HG02970 (cell line): ENCODE measurements at regions not wholly inside any gene's neighbourhood (a gene's known extent, or its start where the extent isn't known, plus 50 kb on each side); places are given as distances from the start of the nearest gene placed in this dataset.
A peak's percentile ranks its signal among the peaks of the same experiment; 100 is the strongest.
"Not testable (repeated sequence)": the region's sequence is repeated elsewhere in the genome, so short reads cannot be mapped to it uniquely, and the experiment has no call there.

ENCODE experiments used
- ATAC-seq: cut with Tn5 transposase; IDR thresholded peaks from one replicate; pipeline ENCODE4 v1.9.1; 2021; ENCODE audit warnings: mild to moderate bottlenecking, moderate library complexity, moderate number of reproducible peaks; ENCODE audit not compliant: unreplicated experiment, low FRiP score

DNA sequence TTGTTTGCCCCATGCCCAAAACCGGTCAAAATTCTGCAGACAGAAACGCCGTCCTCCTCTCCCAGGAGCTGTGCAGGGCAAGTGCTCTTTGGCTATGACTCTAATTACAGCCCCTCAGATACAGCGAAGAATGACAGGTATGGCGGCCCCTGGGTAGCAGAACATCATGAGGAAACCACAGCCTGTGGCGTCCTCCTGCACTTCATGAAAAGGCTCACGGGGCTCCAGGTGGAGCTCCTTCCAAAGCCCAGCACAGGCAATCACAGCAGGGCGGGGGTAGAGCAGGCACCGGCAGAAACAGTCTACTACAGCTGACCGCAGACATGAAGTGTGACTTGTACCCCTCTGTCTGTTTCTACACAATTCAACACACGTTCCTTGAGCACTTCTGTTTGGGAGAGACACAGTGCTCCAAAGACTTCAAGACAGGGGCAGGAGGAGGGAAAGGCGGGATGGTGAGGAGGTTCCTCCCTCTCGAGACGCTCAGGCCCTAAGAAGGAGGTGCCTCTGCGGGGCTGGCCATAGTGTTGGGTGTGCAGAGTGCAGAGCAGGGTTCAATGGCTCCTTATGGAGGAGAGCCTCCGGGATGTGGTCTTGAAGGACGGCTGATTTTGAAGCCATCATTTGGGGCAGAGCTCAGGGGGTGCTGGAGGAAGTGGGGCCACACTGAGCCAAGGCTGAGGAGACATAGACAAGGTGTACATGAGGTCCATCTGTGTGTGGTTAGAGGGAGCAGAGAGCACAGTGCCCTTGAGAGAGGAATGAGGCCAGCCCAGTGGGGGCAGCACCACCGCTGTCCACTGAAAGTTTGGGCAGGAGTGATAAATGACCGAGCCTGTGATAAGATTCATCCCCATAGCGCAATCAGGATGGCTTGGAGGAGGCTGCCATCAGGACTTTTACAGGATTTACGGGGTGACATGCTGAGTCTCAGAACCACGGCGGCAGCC lies 468.3 kb downstream of the EIPR1 start:
- no peak for ATAC-seq

DNA sequence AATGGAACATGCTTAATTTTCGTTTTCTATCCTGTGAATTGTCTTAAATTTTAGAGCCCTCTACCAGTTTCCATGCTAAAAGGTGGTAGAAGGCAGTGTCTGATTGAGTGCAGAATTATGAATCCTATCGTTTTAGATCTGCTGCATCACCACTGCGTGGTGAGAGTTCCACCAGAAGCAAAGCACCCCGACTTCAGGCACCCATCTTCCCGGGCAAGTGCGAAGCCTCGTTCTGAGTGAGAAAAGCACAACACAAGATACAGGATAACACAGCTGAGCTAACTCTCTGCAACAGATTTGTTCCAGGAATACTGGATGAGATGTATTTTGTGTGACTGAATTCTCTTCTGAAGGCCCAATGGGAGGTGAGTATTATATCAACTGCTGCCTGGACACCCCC lies 471.5 kb downstream of the EIPR1 start:
- no peak for ATAC-seq

DNA sequence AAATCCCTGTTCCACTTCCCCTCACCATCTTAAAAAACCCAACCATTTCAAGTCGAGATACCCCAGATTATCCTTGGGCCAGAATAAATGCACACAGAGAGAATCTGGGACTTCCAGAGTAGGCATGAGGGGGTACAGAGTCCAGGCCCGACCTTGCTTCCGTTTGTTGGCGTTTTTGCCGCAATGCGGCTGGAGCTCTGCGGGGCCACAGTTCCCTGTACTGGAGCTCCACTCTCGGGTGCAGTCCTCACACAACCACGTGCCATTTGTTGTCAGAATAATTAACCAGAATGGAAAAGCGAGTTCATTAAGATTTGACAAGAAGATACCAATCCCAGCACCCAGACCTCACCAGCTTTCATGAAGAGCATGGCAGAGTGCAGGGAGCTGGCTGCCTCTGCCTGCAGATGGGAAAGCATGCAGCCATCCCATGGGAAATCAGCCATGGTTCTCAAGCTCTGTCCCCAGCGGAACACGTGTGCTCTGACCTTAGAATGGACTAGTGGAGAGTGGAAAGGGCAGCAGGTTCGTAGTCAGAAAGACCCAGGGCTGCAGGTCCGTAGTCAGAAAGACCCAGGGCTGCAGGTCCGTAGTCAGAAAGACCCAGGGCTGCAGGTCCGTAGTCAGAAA lies 472.8 kb downstream of the EIPR1 start:
- no peak for ATAC-seq

DNA sequence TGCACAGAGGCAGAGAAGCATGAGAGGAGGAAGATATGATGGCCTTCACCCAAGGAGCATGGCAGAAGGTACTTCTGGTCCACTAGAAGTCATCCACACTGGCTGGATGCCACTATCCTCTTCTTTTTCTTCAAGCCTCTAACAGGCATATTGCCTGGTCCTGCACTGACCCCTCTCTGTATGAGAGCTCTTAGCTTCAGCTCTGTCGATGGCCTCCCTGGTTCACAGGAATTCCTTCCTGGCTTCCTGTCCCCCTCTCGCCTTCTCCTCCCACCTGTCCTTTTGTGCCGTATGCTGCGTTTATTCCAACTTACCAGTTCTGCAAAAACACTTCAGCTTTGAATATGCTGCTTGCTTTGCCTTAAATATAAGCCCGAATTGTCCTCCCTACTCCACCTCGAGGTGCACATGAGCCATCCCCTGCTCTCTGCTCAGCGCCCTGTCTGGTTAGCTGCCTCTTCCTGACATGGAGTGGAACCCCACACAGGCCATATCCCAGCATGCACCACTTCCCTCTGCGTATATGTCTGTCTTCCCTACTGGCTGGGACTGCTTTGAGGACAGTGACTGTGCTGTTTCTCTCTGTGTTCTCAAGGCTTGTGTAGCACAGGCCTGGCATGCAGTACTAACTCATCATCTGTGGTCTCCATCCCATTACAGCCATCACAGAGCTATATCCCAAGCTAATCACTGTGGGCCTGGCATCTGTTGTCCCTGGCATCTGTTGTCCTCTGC lies 474.9 kb downstream of the EIPR1 start:
- ATAC-seq, result no peak

DNA sequence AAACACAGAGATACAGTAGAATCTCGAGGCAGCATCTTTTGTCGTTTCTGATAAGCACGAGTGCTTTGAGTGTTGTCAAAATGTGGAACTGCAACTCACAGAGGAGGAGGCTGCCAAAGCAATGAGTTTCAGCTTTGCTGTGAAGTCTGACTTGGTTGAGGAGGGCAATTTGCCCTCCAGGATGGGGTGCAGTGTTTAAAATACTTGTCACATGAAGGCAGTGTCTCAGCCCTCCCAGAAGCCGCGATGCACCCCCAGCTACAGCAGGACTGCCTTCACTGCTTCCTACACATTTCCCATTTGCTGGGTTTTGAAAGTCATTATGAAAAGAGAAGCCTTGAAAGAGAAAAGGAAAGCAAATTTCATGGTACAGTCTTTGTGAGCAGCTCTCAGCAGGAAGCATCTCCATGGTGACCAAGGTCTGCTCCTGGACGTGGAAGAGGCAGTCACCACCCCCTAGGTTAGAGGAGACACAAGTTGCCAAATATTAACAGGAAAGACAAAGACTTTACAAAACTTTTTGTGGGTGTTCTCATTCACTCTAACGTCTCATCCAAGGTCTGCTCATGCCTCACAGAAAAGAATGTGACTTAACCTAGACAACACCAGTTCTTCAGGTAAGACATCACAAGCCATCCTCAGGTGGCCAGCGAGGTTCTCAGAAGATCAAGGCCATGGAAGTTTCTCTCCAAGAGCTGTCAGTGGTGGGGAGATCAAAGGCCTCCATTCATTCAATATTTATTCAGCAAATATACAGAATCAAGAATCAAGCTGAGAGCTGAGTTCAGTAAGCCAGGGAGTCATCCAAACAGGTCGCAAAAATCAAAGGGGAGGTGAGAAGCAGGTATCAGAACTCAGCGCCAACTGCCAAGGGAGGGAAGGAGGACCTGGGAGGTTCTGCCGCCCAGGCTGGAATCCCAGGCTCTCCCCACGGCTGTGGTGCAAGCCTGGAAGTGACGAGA lies 476.0 kb downstream of the EIPR1 start:
- ATAC-seq, result peak; percentile 93

DNA sequence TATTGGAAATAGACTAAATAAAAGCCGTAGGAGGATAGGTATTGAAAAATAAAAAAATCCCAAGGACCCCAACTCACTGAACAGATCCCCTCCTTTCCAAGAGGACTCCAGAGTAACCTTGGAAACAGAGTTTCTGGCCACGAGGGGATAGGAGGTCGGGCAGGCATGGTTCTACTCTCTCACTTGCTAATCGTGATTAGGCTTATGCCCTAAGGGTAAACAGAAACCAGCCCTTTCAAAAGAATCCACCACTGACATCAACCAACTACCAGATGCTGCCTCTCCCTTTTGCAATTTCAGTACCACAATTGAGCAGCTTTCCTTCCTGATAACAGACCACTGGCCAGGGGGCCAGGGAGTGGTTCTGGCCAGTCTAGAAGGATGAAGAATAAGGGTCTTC lies 477.8 kb downstream of the EIPR1 start:
- no peak for ATAC-seq

DNA sequence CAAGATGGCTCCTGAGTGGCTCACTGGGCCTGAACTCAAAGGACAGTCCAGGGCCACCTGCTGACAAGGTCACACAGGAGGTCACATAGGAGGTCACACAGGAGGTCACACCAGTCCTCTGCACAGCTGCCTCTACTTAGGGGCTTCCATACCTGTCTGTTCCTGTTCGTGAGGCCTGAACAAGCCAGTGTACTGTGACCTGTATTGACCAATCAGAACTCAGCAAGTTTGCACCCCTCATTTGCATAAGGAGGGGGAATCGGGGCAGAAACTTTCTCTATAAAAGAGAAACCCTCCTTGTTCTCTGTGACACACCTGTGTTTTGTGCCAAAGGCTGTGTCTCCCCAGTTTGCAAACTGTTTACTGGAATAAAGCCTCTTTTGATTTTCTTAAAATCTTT lies 478.9 kb downstream of the EIPR1 start:
- ATAC-seq, result no peak

DNA sequence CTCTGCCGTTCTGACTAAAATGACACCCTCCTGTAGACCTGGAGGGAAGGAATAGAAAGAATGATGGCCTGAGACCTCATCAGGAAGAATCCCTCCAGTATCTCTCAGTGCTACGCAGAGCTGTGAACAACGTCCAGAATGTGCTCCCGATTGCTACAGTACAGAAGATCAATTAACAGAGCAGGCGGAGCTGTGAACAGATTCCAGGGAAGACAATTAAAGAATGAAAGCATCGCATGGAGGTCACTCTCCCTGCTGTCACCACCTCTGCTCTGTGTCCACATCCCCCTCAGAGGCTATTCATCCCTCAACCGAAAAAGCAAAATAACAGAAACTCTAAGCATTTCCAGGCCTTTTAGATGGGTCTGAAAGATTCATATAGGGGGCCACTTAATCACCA lies 481.0 kb downstream of the EIPR1 start:
- ATAC-seq, result no peak

DNA sequence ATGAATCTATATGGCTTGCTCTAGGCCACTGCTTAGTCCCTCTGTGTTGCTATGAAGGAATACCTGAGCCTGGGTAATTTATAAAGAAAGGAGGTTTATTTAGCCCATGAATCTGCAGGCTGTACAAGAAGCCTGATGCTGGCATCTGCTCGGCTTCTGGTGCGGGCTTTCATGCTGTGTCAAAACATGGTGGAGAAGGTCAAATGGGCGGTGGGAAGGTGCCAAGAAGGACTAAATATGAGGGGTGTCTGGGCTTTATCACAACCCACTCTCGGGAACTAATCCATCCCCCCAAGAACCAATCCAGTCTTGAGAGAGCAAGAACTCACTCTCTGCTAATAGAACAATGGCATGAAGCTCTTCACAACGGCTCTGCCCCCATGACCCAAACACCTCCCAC lies 481.6 kb downstream of the EIPR1 start:
- ATAC-seq, result no peak

DNA sequence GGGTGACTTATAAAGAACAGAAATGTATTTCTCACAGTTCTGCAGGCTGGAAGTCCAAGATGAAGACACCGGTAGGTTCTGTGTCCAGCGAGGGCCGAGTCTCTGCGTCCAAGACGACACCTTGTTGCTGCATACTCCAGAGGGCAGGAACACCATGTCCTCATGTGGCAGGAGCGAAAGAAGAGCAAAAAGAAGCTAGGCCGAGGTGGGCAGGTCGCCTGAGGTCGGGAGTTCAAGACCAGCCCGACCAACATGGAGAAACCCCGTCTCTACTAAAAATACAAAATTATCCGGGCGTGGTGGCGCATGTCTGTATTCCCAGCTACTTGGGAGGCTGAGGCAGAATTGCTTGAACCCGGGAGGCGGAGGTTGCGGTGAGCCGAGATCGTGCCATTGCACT lies 483.6 kb downstream of the EIPR1 start:
- ATAC-seq, result not testable (repeated sequence)

DNA sequence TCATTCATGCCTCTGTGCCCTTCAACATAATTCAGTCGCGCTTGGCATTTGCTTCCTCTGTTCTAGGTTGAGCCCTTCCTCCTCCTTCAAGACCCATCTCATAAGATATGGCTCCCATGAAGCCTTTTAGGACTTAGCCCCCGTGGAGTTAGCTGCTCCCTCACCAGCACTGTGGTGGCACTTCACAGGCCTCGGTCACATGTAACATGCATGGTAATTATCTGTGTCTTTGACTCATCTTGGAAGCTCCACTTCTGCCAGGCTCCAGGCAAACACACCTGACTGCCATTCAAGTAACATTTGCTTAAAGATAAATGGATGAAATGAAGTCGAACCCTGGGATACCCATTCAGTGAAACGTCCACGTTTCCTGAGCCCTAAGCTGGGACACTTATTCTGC lies 484.7 kb downstream of the EIPR1 start:
- no peak for ATAC-seq

DNA sequence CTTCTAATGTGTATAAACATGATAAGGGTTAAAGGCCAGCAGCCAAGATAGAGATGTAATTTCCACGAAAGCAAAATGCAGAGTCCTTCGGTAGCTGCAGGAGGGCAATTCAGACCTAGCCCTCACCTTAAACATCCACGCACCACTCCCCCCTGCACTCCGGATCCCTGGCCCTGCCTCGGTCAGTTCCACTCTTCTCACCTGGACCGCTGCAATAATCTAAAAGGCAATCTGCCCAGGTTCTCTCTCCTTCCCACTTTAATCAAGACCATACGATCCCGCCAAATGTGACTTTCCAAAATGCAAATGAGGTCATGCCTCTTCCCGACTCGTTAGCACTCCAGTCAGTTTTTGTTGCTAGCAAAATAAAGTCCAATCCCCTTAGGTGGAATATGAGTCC lies 485.2 kb downstream of the EIPR1 start:
- no peak for ATAC-seq

DNA sequence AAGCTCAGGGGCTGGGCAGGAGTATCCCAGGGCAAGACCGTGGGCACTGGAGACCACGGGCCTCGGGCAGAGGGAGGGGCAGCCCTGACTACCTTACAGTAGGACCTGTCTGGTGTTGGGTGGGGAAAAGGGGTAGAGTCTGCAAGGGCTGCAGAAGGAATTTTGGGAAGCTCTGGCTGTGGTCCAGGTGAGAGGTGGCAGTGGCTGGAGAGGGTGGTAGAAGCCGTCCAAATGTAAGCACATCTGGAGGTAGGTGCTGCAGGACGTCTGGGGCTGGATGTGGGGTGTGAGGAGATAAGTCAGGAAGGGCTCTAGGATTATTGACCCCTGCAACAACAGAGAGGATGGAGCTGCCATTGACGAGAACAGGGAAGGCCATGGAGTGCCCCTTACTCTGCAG lies 486.7 kb downstream of the EIPR1 start:
- no peak for ATAC-seq

DNA sequence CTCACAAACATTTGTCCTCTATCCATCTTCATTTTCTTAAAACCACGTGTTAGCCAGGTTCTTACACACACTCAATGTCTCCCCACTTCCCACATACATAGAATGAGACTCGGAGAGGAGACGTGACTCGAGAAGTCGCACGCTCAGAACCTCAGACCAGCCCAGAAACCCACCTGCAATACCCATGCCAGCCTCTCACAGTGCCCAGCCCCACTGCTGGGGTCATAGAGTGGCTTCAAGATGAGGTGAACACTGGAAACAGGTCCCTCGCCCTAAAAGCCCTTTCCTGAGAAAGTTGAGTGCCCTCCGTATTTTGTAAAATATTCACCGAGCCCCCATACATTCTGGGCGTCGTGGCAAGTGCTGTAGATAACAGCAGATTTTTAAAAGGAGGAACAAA lies 487.4 kb downstream of the EIPR1 start:
- ATAC-seq, result no peak

DNA sequence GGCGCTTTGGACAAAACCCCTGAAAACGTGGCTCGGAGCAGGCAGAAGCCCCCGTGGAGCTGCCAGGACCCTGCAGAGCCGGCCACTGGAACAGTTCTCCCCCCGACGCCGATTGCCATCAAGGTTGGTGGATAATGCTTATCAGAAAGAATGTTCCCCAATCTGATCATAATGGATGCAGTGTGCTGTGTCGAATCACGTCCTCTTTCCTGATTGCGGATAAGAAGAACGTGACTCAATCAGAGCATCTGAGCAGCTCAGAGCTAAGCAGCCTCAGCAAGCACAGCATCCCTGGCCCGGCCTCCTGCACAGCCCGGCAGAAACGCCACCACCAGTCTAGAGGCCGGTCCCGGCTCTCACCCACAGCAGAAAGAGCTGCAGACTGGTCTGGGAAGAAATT lies 488.0 kb downstream of the EIPR1 start:
- no peak for ATAC-seq

DNA sequence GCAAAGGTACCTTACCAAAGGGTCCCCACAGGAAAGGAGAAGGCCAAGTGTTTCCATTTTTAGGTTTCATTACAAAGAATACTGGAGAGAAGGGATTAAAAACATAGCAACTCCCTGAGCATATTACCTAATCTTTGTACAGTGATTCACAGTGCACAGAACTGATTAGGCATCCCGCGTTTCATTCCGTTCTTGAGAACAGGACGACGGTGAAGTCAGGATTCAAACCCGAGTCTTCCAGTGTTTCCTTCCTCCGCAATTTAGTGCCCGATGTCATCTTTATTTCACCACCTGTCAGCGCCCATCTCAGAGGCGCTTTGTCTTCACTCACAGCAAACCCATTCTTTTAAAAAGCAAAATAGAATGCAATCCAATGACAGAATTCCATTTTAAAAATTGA lies 488.5 kb downstream of the EIPR1 start:
- ATAC-seq, result no peak

DNA sequence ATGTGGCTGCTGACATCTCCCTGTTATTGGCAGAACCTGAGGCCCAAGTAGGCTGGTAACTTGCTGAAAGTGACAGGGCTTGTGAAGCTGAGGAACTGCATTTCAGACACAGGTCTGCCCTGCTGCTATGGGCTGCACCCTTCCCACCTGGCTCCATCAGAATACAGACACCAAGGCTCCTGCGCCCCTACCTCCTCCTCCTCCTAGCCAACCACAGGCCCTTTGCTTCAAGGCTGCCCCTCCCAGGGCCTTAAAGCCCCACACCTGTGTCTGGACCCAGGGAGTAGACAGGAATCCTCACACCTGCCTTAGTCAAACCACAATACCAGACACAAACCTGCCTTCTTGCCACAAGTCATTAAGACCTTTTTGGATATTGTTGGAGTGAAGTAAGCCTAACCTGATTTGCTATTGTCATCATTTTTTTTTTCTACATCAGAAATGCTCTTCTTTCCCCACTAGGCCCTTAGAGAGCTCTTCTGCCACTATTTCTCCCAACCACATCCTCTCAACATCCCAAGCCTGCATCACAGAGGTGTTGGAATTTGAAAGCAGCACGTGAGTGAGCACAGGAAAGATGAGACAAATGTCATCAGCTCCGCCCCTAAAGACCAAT lies 489.7 kb downstream of the EIPR1 start:
- ATAC-seq, result no peak

DNA sequence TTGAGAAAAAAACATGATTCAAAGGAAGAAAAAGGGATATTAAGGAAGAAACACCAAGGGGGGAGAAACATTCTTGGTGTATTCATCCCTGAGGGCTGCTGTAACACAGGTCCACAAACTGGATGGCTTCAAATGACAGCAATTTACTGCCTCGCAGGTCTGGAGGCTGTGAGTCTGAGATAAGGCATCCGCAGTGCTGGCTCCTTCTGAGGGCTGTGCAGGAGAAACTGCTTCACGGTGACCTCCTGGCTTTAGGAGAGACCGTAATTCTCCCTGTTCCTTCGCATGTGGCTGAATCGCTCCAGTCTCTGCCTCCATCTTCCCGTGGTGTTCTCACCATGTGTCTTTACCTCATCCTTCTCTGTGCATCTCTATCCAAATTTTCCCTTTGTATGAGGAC lies 490.7 kb downstream of the EIPR1 start:
- ATAC-seq, result no peak

DNA sequence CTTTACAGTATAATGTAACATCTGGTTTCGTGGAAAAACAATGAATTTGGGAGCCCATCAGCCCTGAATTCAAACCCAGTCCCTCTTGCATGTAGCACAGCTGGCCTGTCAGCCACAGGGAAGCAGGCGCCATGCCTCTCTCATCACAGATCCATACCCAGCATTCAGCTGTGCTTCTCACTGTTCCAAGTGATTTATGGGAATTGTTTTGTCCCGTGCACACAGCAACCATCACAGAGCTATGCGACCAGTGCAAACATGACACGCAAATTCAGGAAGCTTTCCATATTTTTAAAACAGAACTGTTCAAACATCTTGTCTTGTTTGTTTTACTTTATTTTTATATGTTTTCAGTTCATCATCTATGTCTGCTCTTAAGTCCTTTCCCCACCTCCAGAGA lies 496.1 kb downstream of the EIPR1 start:
- ATAC-seq, result no peak

DNA sequence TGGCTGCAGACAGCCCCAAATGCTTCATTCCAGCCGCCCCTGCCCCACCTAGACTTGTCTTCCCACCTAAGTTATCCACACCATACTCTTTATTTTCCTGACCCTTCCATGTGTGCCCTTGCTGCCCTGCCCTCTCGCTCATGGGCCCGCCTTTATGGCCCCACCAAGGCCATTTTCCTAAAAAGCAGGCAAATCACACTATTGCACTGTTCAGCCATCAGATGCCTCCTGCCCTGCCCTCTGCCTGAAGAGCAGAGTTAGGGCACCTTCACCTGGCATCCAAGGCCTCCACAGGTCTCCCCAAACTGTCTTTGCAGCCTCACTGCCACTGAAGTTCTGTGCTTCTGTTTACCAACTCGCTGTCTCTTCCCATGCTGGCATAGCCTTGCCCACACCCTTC lies 496.7 kb downstream of the EIPR1 start:
- ATAC-seq, result no peak
